ENCODE measurements at regions not wholly inside any gene's neighbourhood (a gene's known extent, or its start where the extent isn't known, plus 50 kb on each side); places are given as distances from the start of the nearest gene placed in this dataset.

- no peak overlapping the region for H3K4me3 ChIP-seq (replicated peaks; ENCODE audit: low read depth, low read length)
- no peak for TF ChIP-seq CTCF (IDR thresholded peaks at IDR 0.05; ENCODE audit: low read length, missing control alignments)
- DNase-seq (ENCODE audit: low read depth) = no peak
Observed at GRCh38 chr5:97728920-97729319, 545.9 kb upstream of the RIOK2 start.

GRCh38 chr5:97729938-97730337 is 546.9 kb upstream of the RIOK2 start:
- no peak overlapping the region for H3K4me3 ChIP-seq (replicated peaks; ENCODE audit: low read depth, low read length)
- no peak for DNase-seq (ENCODE audit: low read depth)
- TF ChIP-seq CTCF (IDR thresholded peaks at IDR 0.05; ENCODE audit: low read length, missing control alignments) = no peak

GRCh38 chr5:97735209-97735608 is 552.2 kb upstream of the RIOK2 start:
- no peak overlapping the region for H3K4me3 ChIP-seq (replicated peaks; ENCODE audit: low read depth, low read length)
- DNase-seq (ENCODE audit: low read depth) = peak; percentile 91
- no peak for TF ChIP-seq CTCF (IDR thresholded peaks at IDR 0.05; ENCODE audit: low read length, missing control alignments)

- no peak for DNase-seq (ENCODE audit: low read depth)
- H3K4me3 ChIP-seq (replicated peaks; ENCODE audit: low read depth, low read length) = no peak overlapping the region
- no peak for TF ChIP-seq CTCF (IDR thresholded peaks at IDR 0.05; ENCODE audit: low read length, missing control alignments)
Observed at GRCh38 chr5:97737608-97738007, 554.6 kb upstream of the RIOK2 start.

GRCh38 chr5:97745817-97746216 is 562.8 kb upstream of the RIOK2 start:
- TF ChIP-seq CTCF (IDR thresholded peaks at IDR 0.05; ENCODE audit: low read length, missing control alignments) = no peak
- H3K4me3 ChIP-seq (replicated peaks; ENCODE audit: low read depth, low read length) = no peak overlapping the region
- no peak for DNase-seq (ENCODE audit: low read depth)

- H3K4me3 ChIP-seq (replicated peaks; ENCODE audit: low read depth, low read length) = no peak overlapping the region
- peak; percentile 34 for DNase-seq (ENCODE audit: low read depth)
Observed at GRCh38 chr5:97750576-97750975, 567.5 kb upstream of the RIOK2 start.

More at GRCh38 chr5:97750576-97750975, 567.5 kb upstream of the RIOK2 start:
- no peak for TF ChIP-seq CTCF (IDR thresholded peaks at IDR 0.05; ENCODE audit: low read length, missing control alignments)

All from fibroblast of pulmonary artery (primary cell).